HG03135 (cell line): ENCODE measurements at regions not wholly inside any gene's neighbourhood (a gene's known extent, or its start where the extent isn't known, plus 50 kb on each side); places are given as distances from the start of the nearest gene placed in this dataset.

Experiments used
- ATAC-seq: cut with Tn5 transposase; IDR thresholded peaks from one replicate; pipeline ENCODE4 v1.9.1; 2021; ENCODE audit warnings: mild to moderate bottlenecking, moderate library complexity; ENCODE audit not compliant: unreplicated experiment

DNA sequence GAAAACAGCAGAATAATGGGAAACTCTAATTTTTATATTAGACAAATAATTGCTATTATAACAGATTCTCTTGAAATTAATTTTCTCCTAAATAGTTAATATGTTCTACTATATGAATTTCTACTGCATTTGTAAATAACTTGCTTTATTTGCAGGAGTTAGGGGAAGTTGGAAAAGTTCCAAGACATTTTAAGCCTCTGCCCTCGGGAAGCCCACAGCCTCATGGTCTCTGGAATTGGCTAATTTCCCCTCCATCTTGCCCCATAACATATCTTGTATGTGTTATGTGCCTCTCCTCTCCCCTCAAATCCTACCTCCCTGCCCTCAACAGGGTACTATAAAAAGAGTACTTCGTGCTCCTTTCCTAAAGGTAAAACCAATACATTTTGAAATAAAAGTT lies 271.4 kb upstream of the NR5A2 start:
- no peak for ATAC-seq

DNA sequence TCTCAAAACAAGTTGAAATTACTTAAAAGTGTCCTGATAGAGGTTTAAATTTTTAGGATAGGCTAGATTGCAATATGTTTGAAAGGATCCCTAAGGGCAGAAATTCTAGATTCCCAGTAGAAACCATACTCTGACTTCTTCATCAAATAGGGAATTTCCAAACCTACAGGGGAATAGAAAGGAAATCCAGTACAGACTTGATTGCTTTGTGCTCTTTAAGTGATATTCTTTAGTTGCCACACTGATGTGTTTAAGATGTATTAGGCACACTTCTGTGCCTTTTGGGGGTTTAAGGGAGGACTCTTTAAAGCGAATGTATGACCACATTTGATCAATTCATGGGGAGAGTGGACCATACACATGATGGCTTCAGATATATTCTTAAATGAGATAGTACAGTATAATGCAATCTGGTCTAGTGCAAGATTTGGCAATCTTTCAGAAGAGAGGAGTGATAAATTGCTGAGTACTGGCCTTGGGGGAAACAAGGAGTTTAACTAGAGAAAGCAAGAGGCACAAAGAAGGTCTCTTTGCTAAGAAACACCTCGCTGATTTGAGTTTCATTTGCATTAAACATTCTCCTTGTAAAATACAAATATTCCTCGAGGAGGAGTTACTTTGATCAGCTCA lies 268.8 kb upstream of the NR5A2 start:
- no peak for ATAC-seq

DNA sequence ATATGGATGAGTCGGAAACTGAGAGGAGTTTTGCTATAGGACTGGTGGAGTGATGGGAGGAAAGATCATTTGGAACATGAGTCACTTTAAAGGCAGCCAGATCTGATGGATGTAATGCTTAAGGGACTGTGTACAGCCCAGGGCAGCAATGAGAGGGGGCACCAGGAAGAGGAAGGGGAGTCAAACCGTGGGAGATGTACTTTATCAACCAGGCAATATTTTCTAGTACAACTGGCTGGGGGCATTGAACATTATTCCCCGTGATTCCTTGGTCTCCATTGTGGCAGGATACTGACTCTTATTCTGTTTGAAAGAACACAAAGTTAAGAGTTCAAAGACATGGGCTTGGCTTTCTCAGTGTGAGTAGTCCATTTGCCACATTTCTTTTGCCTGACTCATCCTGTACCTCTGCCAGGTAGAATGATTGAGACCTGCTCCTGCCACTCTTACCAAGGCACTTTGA lies 268.2 kb upstream of the NR5A2 start:
- no peak for ATAC-seq

DNA sequence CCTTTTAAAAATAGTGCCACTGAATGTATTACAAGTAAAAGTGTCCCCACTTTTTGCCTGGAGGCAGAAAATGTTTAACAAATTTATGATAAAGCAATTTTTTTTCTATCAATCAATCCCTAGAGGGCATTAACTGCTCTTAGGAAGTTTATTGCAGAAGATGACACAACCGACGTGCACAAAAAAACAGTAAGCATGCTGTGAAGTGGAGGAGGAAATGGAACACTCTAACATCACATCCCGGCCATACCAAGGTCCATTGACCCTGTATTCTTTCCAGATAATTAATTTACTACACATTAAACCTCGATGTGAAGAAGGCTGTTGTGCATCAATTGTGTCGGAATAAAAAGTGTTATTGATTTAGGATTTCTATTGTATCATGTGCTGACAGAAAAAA lies 264.9 kb upstream of the NR5A2 start:
- no peak for ATAC-seq

DNA sequence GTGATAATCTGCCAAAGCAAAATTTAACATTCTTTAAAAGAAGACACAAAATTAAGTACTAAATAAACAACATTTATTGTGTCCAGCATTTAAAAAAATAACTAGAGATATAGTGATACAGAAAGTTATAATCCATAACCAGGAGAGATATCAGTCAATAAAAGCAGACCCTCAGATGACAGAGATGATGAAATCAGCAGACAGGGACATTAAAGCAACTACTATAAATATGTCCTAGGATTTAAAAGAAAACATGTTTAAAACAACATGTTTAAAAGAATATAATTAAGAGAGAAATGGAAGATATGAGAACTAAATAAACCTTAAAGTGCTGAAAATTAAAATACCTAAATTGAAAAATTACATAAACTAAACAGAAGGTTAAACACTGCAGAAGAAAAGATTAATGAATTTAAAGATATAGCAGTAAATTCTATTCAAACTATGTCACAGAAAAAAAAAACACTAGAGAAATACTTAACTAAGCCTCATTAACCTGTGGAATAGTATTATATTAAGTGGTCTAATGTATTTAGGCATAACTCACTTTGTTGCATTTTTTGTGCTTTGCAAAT lies 261.2 kb upstream of the NR5A2 start:
- no peak for ATAC-seq

DNA sequence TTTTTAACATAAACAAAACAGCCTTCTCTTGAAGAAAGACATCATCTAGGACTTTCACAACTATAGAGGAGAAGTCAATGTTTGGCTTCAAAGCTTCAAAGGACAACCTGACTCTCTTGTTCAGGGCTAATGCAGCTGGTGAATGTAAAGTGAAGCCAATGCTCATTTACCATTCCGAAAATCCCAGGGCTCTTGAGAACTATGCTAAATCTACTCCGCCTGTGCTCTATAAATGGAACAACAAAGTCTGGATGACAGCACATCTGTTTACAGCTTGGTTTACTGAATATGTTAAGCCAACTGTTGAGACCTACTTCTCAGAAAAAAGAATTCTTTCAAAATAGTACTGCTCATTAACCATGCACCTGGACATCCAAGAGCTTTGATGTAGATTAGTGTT lies 259.8 kb upstream of the NR5A2 start:
- ATAC-seq = no peak

DNA sequence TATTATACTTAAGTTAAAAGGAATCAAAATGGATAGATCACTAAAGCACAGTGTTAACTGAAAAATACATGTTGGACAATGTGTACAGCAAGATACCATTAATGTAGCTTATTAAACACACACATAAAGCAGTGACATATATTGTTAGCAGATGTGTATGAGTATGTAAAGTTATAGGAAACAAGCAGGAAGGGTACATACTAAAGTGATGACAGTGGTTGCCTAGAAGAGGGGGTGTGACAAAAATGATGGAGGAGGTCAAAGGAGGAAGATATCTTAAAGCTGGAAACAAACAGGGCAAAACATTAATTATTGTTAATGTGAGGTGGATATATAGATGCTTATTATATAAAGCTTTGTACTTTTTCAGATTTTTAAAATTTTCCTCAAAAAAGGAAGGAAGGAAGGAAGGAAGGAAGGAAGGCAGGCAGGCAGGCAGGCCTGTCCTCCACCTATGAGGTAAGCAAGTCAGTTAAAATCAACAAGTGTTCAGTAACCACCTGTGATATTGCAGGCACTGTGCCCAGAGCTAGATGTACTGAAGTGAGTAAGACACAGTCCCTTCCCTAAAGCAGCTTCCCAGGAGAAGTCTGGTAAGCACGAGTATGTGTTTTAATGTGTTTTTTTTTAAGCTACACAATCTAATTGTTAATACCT lies 252.9 kb upstream of the NR5A2 start:
- ATAC-seq = no peak

DNA sequence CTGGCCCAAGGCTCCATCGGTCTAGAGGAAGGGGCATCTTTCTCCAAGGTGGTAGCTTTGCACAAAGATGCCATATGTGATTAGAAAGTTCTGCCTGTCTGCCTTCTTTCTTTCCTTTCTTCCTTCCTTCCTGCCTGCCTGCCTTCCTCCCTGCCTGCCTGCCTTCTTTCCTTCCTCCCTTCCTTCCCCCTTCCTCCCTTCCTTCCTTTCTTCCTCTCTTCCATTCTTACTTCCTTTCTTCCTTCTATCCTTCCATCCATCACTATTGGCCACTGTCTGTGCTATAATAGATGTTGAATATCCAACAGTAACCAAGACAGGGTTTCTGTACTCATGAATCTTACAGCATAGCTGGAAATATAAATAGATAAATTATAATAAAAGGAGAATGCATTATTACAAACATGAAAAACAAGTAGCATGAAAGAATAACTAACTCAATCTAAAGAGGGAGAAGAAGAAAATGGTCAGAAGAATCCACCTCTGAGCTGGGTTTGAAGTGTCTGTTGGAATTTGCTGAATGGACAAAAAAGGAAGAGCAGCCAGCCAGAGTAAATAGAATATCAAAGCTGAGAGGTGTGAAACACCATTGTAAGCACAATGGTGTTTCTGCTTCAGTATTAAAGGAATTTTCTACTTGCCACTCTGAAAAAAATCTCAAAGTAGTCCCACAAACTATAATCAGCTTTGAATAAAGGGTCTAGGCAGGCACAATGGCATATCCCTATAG lies 250.6 kb upstream of the NR5A2 start:
- ATAC-seq = no peak

DNA sequence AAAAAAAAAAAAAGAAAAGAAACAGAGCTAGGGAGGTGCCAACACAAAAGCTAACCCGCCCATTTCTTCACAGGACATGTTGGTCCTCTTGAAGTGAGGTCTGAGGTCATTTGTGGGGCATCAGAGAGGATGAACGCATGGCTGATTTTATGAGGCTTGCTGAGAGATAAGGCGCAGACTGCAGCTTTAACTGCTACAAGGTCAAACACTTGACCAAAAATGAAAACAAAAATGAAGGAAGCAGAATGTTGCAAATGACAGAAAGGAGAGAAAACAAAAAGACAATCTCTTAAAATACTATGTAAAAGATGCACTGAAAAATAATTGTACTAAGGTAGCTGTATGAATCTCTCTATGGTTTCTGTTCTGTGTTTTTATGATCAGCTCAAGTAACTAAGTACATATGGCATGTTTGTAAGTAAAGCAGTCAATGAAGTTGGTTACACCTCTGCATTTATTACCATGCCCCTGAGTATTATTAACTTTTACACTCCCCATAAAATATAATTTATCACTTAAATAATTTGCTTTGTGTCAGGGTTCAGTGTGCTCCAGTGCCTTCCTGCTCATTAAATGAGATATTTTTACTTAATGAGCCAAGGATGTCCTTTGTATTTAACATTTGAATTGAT lies 249.1 kb upstream of the NR5A2 start:
- no peak for ATAC-seq

DNA sequence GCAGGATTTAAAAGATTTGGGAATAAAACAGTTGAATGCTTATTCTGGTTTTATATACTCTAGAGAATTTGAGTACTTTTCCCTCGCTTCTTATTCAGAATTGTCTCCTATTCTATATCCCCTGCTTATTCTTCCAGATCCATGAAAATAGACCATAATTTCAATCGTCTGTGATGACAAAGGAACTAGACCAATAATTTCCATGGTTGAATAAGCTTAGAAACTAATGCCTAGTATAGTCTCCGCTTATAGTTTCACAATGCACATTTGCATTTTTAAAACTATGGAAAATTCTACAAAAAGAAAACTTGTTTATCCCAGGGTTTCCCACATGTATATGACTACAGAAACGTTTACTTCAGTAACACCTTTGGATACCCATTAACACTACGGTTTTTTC lies 247.4 kb upstream of the NR5A2 start:
- ATAC-seq = no peak

DNA sequence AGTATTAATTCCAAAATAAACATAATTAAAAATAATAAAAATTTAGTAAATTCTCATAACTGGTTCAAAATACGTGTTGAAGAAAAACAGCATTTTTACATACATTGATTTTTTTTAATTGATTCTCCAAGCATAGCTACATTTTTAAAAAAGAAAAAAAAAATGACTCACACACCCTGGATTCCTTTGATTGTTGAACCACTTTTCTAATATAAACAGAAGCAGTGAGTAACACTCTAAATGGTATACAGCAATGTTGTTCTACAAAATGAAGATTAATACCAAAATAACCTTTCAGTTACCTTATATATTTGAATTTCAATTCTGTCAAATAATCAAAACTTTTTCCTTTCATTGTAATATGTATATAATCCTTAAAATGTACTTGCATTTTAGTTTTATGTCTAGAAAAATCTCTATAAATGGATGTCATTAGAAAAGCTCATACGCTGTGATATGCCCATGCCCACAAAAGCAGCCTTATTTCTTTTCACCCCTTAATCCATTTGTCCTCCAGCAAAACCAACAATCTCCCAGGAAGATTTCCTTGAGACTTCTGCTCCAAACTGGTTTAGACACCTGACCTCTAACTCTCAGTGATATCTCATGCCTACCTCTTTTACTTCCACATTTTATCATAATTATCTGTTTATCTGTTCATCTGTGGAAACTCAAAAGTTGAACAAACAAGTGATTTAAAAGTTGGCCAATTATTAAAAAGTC lies 246.4 kb upstream of the NR5A2 start:
- no peak for ATAC-seq

DNA sequence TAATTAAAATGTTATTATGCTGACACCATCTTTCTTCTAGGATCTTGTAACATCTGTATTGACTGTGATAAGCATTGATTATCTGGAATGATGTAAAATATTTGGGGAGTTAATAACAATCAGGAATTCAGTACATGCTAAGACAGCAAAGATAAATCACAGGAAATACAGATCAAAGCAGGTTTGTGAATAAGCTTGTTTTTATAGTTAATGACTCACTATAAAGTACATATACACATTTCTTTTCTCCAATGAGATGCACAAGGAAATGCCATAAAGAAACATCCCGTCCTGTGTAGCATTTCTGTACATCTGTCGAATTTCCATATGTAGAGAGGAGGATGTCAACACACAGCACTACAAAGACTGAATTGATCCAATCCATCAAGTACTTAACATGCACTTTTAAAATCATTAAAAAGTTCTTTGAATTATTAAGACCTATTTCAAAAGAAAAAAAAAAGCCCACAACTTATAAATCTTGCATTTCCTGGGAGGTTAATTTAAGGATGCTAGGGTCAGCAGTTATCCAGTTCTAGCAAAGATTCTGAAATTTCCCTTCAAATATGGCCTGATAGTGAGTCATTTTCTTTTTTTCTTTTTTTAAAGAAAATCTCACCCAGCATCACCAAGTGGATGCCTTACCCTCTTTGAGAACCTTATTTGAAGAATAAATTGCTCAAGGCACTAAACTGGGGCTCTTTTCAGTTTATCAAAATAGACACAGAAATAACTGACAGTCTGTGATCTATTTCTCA lies 243.2 kb upstream of the NR5A2 start:
- no peak for ATAC-seq

DNA sequence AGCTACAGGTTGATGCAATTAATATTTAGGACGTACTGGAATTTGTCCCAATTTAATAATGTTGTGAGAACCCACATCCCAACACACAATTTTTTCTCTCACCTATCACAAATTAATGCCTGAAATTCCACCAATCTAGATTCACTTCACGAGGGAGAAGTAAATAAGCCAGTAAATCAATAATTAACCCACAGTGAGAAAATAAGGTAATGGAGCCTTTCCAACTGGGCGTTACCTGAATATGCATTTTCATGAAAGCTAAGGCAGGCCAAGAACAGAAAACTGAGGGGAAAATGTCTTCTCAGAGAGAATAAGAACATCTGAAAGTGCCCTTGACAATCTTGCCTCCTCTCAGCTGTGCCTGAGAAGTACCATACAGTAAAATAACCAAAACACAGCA lies 240.8 kb upstream of the NR5A2 start:
- no peak for ATAC-seq

DNA sequence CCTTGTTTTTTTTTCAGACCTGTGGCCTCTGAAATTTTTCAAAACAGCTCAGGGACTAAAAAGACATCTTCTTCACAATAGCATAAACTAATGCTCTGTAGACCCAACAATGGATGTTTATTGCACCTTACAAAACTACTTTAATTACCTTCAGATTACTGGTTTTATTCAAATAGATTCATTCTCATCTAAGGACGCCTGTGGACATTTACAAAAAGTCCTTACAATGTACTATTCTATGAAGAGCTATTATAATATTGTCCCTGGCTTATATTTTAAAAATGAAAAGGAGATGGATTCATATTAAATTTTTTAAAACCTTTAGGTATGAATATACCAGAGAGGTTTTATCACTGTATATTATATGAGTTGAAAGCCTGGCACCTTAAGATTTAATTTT lies 238.4 kb upstream of the NR5A2 start:
- no peak for ATAC-seq

DNA sequence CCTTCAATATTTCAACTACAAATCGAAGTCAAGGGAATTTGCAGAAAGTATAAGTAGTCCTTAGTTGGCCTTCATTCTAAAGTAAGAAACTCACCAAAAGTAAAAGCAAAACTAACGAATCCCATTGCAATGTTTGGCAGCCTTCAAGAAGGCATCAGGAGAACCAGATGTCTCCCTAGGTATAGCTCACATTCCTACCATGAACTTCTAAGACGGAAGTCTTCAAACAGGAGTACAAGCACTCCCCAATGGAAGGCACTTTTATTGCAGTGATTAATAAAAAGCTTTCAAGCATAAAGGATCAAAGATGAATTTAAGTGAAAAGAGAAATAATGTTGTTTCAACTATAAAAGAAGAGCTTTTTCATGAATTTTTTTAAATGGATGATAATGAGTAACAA lies 236.0 kb upstream of the NR5A2 start:
- ATAC-seq = no peak

DNA sequence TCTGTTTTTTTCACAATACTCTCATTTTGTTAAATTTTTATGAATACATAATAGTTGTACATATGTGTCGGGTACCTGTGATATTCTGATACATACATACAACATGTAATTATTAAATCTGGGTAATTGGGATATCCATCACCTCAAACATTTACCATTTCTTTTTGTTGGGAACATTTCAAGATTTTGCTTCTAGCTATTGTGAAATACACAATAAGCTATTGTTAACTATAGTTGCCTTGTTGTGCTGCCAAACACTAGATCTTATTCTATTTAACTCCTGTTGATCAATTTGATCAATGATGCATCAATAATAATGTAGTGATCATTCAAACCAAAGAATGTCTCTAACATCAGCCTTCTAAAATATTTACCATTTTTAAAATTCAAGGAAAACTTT lies 234.6 kb upstream of the NR5A2 start:
- ATAC-seq = no peak

DNA sequence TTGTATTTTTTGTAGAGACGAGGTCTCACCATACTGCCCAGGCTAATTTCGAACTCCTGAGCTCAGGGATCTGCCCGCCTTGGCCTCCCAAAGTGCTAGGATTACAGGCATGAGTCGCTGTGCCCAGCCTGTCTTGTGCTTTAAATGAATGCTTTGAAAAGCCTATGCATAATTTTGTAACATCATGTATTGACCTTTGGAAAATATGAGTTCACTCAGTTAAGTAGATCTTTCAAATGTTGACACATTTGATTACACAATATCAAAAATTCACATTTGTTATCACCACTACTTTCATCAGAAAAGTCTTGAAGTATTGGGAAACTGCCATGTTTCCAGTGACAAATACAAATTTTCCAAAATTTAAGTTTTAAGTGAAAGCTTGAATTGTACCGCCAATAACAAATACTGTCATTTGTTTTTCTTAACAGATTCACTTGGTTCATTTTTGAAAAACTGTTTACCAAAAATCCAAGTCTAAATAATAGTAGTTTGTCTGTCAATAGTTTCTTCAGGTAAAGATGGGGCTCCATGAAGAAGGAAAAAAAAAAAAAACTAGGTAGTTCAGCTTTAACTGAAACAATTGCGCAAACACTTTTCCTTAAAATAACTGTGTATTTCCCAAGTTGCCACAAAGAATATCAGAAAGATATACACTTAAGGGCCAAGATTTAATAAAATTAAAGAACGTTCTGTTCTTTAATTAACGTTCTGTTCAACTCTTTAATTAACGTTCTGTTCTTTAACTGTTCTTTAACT lies 233.2 kb upstream of the NR5A2 start:
- no peak for ATAC-seq

DNA sequence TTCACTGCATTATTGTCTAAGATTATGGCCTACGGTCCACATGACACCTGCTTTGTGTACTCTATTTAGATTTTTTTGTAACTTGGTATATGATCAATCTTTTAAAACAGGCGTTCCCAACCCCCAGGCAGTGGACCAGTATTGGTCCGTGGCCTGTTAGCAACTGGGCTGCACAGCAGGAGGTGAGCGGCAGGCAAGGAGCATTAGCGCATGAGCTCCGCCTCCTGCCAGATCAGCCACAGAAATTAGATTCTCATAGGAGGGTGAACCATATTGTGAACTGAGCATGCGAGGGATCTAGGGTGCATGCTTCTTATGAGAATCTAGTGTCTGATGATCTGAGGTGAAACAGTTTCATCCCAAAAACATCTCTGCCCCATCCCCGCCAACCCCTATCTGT lies 228.4 kb upstream of the NR5A2 start:
- ATAC-seq = no peak

DNA sequence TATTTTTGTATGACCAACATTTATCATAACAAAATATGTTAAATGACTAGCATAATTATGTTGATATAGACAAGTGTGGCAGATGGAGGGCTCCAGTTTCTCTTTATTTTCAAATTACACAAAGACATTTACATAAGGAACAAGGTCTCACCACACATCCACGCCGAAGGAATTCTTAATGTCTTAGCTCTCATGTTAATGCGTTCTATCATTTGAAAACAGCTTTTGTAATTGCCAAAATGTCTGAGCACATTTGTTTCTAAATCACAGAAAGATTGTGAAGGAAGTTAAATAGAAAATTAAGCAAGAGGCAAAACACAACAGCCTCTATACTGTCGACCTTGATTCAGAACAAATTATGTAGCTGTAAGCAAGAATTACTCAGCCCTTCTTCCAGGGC lies 223.0 kb upstream of the NR5A2 start:
- no peak for ATAC-seq
